ENCODE measurements at regions not wholly inside any gene's neighbourhood (a gene's known extent, or its start where the extent isn't known, plus 50 kb on each side); places are given as distances from the start of the nearest gene placed in this dataset.

- Histone ChIP-seq H3K27me3 (ENCODE audit: insufficient read depth, insufficient read length) (no peaks in the 10 kb centered on the region), H3K4me1 (ENCODE audit: insufficient read depth, insufficient read length) (no peaks in the 10 kb centered on the region), H3K9ac (ENCODE audit: insufficient read length, low read depth) (no peak overlapping the region), H3K36me3 (ENCODE audit: insufficient read depth, insufficient read length, low read length) (no peaks in the 10 kb centered on the region), H3K4me3 (ENCODE audit: insufficient read length, low read depth) (no peak overlapping the region), H3K9me3 (ENCODE audit: insufficient read depth, low read length) (no peaks in the 10 kb centered on the region)
- no peak for TF ChIP-seq YY1 (IDR thresholded peaks at IDR 0.05; ENCODE audit: insufficient read depth, insufficient read length)
- TF ChIP-seq ZNF274 (IDR thresholded peaks at IDR 0.05; ENCODE audit: low read depth, low read length), result no peak
- TF ChIP-seq SUZ12 (IDR thresholded peaks at IDR 0.05; ENCODE audit: extremely low read depth, insufficient read depth, insufficient read length), result no peak
- DNase-seq (ENCODE audit: low read depth, low spot score), result no peak
Measured at GRCh38 chr7:153320681-153321080, 561.1 kb downstream of the ACTR3B start.

GRCh38 chr7:153322991-153323390 lies 563.4 kb downstream of the ACTR3B start:
- TF ChIP-seq SUZ12 (IDR thresholded peaks at IDR 0.05; ENCODE audit: extremely low read depth, insufficient read depth, insufficient read length) (no peak), ZNF274 (IDR thresholded peaks at IDR 0.05; ENCODE audit: low read depth, low read length) (no peak), YY1 (IDR thresholded peaks at IDR 0.05; ENCODE audit: insufficient read depth, insufficient read length) (no peak)
- DNase-seq (ENCODE audit: low read depth, low spot score), result no peak
- Histone ChIP-seq H3K9ac (ENCODE audit: insufficient read length, low read depth) (no peak overlapping the region), H3K4me3 (ENCODE audit: insufficient read length, low read depth) (no peak overlapping the region), H3K9me3 (ENCODE audit: insufficient read depth, low read length) (no peaks in the 10 kb centered on the region), H3K36me3 (ENCODE audit: insufficient read depth, insufficient read length, low read length) (no peaks in the 10 kb centered on the region), H3K27me3 (ENCODE audit: insufficient read depth, insufficient read length) (no peaks in the 10 kb centered on the region), H3K4me1 (ENCODE audit: insufficient read depth, insufficient read length) (no peaks in the 10 kb centered on the region)

GRCh38 chr7:153324094-153324493 lies 564.5 kb downstream of the ACTR3B start:
- Histone ChIP-seq H3K36me3 (ENCODE audit: insufficient read depth, insufficient read length, low read length) (no peaks in the 10 kb centered on the region), H3K4me1 (ENCODE audit: insufficient read depth, insufficient read length) (no peaks in the 10 kb centered on the region), H3K4me3 (ENCODE audit: insufficient read length, low read depth) (no peak overlapping the region), H3K9ac (ENCODE audit: insufficient read length, low read depth) (no peak overlapping the region), H3K27me3 (ENCODE audit: insufficient read depth, insufficient read length) (no peaks in the 10 kb centered on the region), H3K9me3 (ENCODE audit: insufficient read depth, low read length) (no peaks in the 10 kb centered on the region)
- no peak for DNase-seq (ENCODE audit: low read depth, low spot score)
- no peak for TF ChIP-seq YY1 (IDR thresholded peaks at IDR 0.05; ENCODE audit: insufficient read depth, insufficient read length)
- TF ChIP-seq ZNF274 (IDR thresholded peaks at IDR 0.05; ENCODE audit: low read depth, low read length), result no peak
- TF ChIP-seq SUZ12 (IDR thresholded peaks at IDR 0.05; ENCODE audit: extremely low read depth, insufficient read depth, insufficient read length), result no peak

- H3K9ac ChIP-seq (ENCODE audit: insufficient read length, low read depth), result no peak overlapping the region
- no peak for DNase-seq (ENCODE audit: low read depth, low spot score)
- no peaks in the 10 kb centered on the region for H3K27me3 ChIP-seq (ENCODE audit: insufficient read depth, insufficient read length)
- no peaks in the 10 kb centered on the region for H3K9me3 ChIP-seq (ENCODE audit: insufficient read depth, low read length)
- no peaks in the 10 kb centered on the region for H3K4me1 ChIP-seq (ENCODE audit: insufficient read depth, insufficient read length)
- H3K36me3 ChIP-seq (ENCODE audit: insufficient read depth, insufficient read length, low read length), result no peaks in the 10 kb centered on the region
- H3K4me3 ChIP-seq (ENCODE audit: insufficient read length, low read depth), result no peak overlapping the region
- no peak for TF ChIP-seq SUZ12 (IDR thresholded peaks at IDR 0.05; ENCODE audit: extremely low read depth, insufficient read depth, insufficient read length)
- TF ChIP-seq YY1 (IDR thresholded peaks at IDR 0.05; ENCODE audit: insufficient read depth, insufficient read length), result no peak
- no peak for TF ChIP-seq ZNF274 (IDR thresholded peaks at IDR 0.05; ENCODE audit: low read depth, low read length)
Measured at GRCh38 chr7:153327683-153328082, 568.1 kb downstream of the ACTR3B start.

GRCh38 chr7:153331427-153331826 lies 571.9 kb downstream of the ACTR3B start:
- DNase-seq (ENCODE audit: low read depth, low spot score), result no peak
- TF ChIP-seq YY1 (IDR thresholded peaks at IDR 0.05; ENCODE audit: insufficient read depth, insufficient read length) (no peak), ZNF274 (IDR thresholded peaks at IDR 0.05; ENCODE audit: low read depth, low read length) (no peak), SUZ12 (IDR thresholded peaks at IDR 0.05; ENCODE audit: extremely low read depth, insufficient read depth, insufficient read length) (no peak)
- Histone ChIP-seq H3K27me3 (ENCODE audit: insufficient read depth, insufficient read length) (no peaks in the 10 kb centered on the region), H3K9me3 (ENCODE audit: insufficient read depth, low read length) (no peaks in the 10 kb centered on the region), H3K4me3 (ENCODE audit: insufficient read length, low read depth) (no peak overlapping the region), H3K4me1 (ENCODE audit: insufficient read depth, insufficient read length) (no peaks in the 10 kb centered on the region), H3K36me3 (ENCODE audit: insufficient read depth, insufficient read length, low read length) (no peaks in the 10 kb centered on the region), H3K9ac (ENCODE audit: insufficient read length, low read depth) (no peak overlapping the region)

- no peak for DNase-seq (ENCODE audit: low read depth, low spot score)
- H3K4me3 ChIP-seq (ENCODE audit: insufficient read length, low read depth), result no peak overlapping the region
- no peaks in the 10 kb centered on the region for H3K36me3 ChIP-seq (ENCODE audit: insufficient read depth, insufficient read length, low read length)
- no peak for TF ChIP-seq ZNF274 (IDR thresholded peaks at IDR 0.05; ENCODE audit: low read depth, low read length)
- TF ChIP-seq YY1 (IDR thresholded peaks at IDR 0.05; ENCODE audit: insufficient read depth, insufficient read length), result no peak
- no peak for TF ChIP-seq SUZ12 (IDR thresholded peaks at IDR 0.05; ENCODE audit: extremely low read depth, insufficient read depth, insufficient read length)
- no peaks in the 10 kb centered on the region for H3K9me3 ChIP-seq (ENCODE audit: insufficient read depth, low read length)
- H3K27me3 ChIP-seq (ENCODE audit: insufficient read depth, insufficient read length), result no peaks in the 10 kb centered on the region
- no peaks in the 10 kb centered on the region for H3K4me1 ChIP-seq (ENCODE audit: insufficient read depth, insufficient read length)
- no peak overlapping the region for H3K9ac ChIP-seq (ENCODE audit: insufficient read length, low read depth)
Measured at GRCh38 chr7:153354071-153354470, 594.5 kb downstream of the ACTR3B start.

GRCh38 chr7:153370092-153370491 lies 610.5 kb downstream of the ACTR3B start:
- Histone ChIP-seq H3K9me3 (ENCODE audit: insufficient read depth, low read length) (no peaks in the 10 kb centered on the region; the same call in 1 of the 2 replicates), H3K4me1 (ENCODE audit: insufficient read depth, insufficient read length) (no peaks in the 10 kb centered on the region), H3K36me3 (ENCODE audit: insufficient read depth, insufficient read length, low read length) (no peaks in the 10 kb centered on the region), H3K9ac (ENCODE audit: insufficient read length, low read depth) (no peak overlapping the region), H3K27me3 (ENCODE audit: insufficient read depth, insufficient read length) (no peaks in the 10 kb centered on the region), H3K4me3 (ENCODE audit: insufficient read length, low read depth) (no peak overlapping the region)
- TF ChIP-seq SUZ12 (IDR thresholded peaks at IDR 0.05; ENCODE audit: extremely low read depth, insufficient read depth, insufficient read length) (no peak), YY1 (IDR thresholded peaks at IDR 0.05; ENCODE audit: insufficient read depth, insufficient read length) (no peak), ZNF274 (IDR thresholded peaks at IDR 0.05; ENCODE audit: low read depth, low read length) (no peak)
- peak; percentile 40 for DNase-seq (ENCODE audit: low read depth, low spot score)

Measured in NT2/D1 (cell line).